Neural crest cell (in vitro differentiated cells): ENCODE measurements at regions not wholly inside any gene's neighbourhood (a gene's known extent, or its start where the extent isn't known, plus 50 kb on each side); places are given as distances from the start of the nearest gene placed in this dataset.
"Not testable (repeated sequence)": the region's sequence is repeated elsewhere in the genome, so short reads cannot be mapped to it uniquely, and the experiment has no call there.

Experiments used
- DNase-seq: peaks from one replicate; pipeline ENCODE4 v3.0.0; 2021; ENCODE audit warnings: low read depth, mixed read lengths, low spot score
- H3K27ac Mint-ChIP-seq: one replicate; pipeline ENCODE4 v1.8.0; 2021; ENCODE audit warnings: mild to moderate bottlenecking, mixed read lengths; ENCODE audit not compliant: unreplicated experiment
- H3K27me3 Mint-ChIP-seq: 2 replicates; pipeline ENCODE4 v1.8.0; 2021; ENCODE audit warnings: low read depth, mild to moderate bottlenecking, mixed read lengths
- H3K36me3 Mint-ChIP-seq: 2 replicates; pipeline ENCODE4 v1.8.0; 2021; ENCODE audit warnings: low read depth, mild to moderate bottlenecking, mixed read lengths
- H3K4me1 Mint-ChIP-seq: 2 replicates; pipeline ENCODE4 v1.8.0; 2021; ENCODE audit warnings: mixed read lengths
- H3K4me3 Mint-ChIP-seq: one replicate; pipeline ENCODE4 v1.8.0; 2021; ENCODE audit warnings: mild to moderate bottlenecking, mixed read lengths
- H3K9me3 Mint-ChIP-seq: 2 replicates; pipeline ENCODE4 v1.8.0; 2021; ENCODE audit warnings: mixed read lengths
- CTCF ChIP-seq: fragments of 200-600 bp; sonication (generic); conservative IDR thresholded peaks from 2 replicates; pipeline ENCODE4 v1.5.0; 2021; ENCODE audit warnings: antibody characterized with exemption, mild to moderate bottlenecking

- no peak for TF ChIP-seq CTCF
- Mint-ChIP-seq H3K27ac (no peak overlapping the region), H3K27me3 (peaks cover 5% of the 10 kb centered on the region), H3K4me1 (no peaks in the 10 kb centered on the region), H3K4me3 (no peak overlapping the region), H3K9me3 (peaks cover 2% of the 10 kb centered on the region), H3K36me3 (no peaks in the 10 kb centered on the region)
- DNase-seq, result no peak
These were observed 233.2 kb downstream of the NMUR2 start for GRCh38 chr5:152171888-152172287.

GRCh38 chr5:152170350-152170749 lies 234.7 kb downstream of the NMUR2 start:
- no peak for DNase-seq
- Mint-ChIP-seq H3K4me3 (no peak overlapping the region), H3K4me1 (no peaks in the 10 kb centered on the region), H3K36me3 (no peaks in the 10 kb centered on the region), H3K27me3 (peaks cover 5% of the 10 kb centered on the region), H3K9me3 (peaks cover 2% of the 10 kb centered on the region), H3K27ac (no peak overlapping the region)
- TF ChIP-seq CTCF, result no peak

- Mint-ChIP-seq H3K9me3 (no peaks in the 10 kb centered on the region), H3K27me3 (peaks cover 3% of the 10 kb centered on the region), H3K4me3 (no peak overlapping the region), H3K36me3 (no peaks in the 10 kb centered on the region), H3K4me1 (no peaks in the 10 kb centered on the region), H3K27ac (no peak overlapping the region)
- no peak for TF ChIP-seq CTCF
- DNase-seq, result no peak
These were observed 240.2 kb upstream of the GLRA1 start for GRCh38 chr5:152164860-152165259.

GRCh38 chr5:152159894-152160293 lies 235.2 kb upstream of the GLRA1 start:
- H3K27ac Mint-ChIP-seq, DNase-seq, H3K4me1 Mint-ChIP-seq, H3K36me3 Mint-ChIP-seq, H3K27me3 Mint-ChIP-seq, H3K4me3 Mint-ChIP-seq: not testable (repeated sequence)
- H3K9me3 Mint-ChIP-seq, result peaks cover 11% of the 10 kb centered on the region

- not testable (repeated sequence) for H3K27ac Mint-ChIP-seq, H3K36me3 Mint-ChIP-seq, H3K27me3 Mint-ChIP-seq, H3K4me3 Mint-ChIP-seq, H3K4me1 Mint-ChIP-seq, DNase-seq
- H3K9me3 Mint-ChIP-seq, result peaks cover 12% of the 10 kb centered on the region
These were observed 229.8 kb upstream of the GLRA1 start for GRCh38 chr5:152154452-152154851.

- H3K4me3 Mint-ChIP-seq, result no peak overlapping the region
- H3K27me3 Mint-ChIP-seq, result no peaks in the 10 kb centered on the region
- DNase-seq, result no peak
- H3K4me1 Mint-ChIP-seq, result no peaks in the 10 kb centered on the region
- H3K36me3 Mint-ChIP-seq, result no peaks in the 10 kb centered on the region
- no peak for TF ChIP-seq CTCF
- H3K9me3 Mint-ChIP-seq, result peaks cover 6% of the 10 kb centered on the region
- no peak overlapping the region for H3K27ac Mint-ChIP-seq
These were observed 227.3 kb upstream of the GLRA1 start for GRCh38 chr5:152151940-152152339.

- H3K9me3 Mint-ChIP-seq, result peaks cover 6% of the 10 kb centered on the region
- H3K27me3 Mint-ChIP-seq, result no peaks in the 10 kb centered on the region
- no peak for TF ChIP-seq CTCF
- H3K4me3 Mint-ChIP-seq, result no peak overlapping the region
- no peak for DNase-seq
- H3K27ac Mint-ChIP-seq, result no peak overlapping the region
- H3K36me3 Mint-ChIP-seq, result no peaks in the 10 kb centered on the region
- H3K4me1 Mint-ChIP-seq, result no peaks in the 10 kb centered on the region
These were observed 226.5 kb upstream of the GLRA1 start for GRCh38 chr5:152151113-152151512.
